ENCODE measurements at regions not wholly inside any gene's neighbourhood (a gene's known extent, or its start where the extent isn't known, plus 50 kb on each side); places are given as distances from the start of the nearest gene placed in this dataset.

DNA sequence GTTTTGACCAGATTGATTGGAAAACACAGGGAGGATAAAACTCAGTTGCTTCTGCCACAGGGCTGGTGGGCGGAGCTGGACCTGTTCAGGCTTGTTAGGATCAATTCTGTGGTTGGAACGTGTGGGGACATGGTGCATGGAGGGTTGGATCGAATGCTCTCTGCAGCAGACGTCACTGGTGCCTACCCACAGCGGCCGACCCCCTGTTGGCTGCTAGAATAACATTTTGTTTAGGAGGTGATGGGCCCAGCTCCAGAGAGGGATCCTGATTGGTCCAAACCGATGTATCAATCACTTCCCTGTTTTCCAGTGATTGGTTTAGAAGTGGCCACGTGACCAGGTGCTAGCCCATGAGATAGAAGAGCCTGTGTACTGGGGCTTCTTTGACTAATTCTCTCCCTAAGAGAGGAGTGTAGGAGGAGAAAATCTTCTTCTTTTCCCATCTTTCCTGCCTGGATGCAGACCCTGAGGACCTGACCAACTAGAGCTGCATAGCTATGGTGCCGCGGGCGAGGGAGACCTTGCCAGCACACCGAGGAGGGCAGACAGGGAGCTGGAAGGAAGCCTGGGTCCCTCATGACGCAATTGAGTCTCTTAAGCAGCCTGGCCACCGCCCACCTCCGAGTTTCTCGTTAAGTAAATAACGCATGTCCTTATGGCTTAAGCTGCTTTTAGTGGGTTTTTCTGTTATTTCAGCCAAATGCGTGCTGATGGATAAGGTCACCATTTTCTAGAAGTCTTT, 163.5 kb downstream of the AACS start:
- Histone ChIP-seq H3K23me2 (ENCODE audit: insufficient read length, low read depth, low read length, poor library complexity, severe bottlenecking) (no peaks in the 10 kb centered on the region), H3K18ac (ENCODE audit: insufficient read length, low read depth, low read length) (no peak overlapping the region), H2BK15ac (ENCODE audit: low read depth, low read length) (no peak overlapping the region), H2BK20ac (ENCODE audit: low read depth, low read length, poor library complexity, severe bottlenecking) (no peak overlapping the region), H3K9ac (ENCODE audit: extremely low read depth, insufficient read length, low read length) (no peak overlapping the region), H2BK12ac (ENCODE audit: insufficient read length, low read depth, low read length) (no peak overlapping the region), H3K27me3 (ENCODE audit: insufficient read depth, low read length) (no peaks in the 10 kb centered on the region), H4K91ac (ENCODE audit: insufficient read length, low read depth, low read length) (no peak overlapping the region), H2BK5ac (ENCODE audit: insufficient read length, low read length) (no peak overlapping the region), H3K4me1 (ENCODE audit: insufficient read depth, low read length) (no peaks in the 10 kb centered on the region), H2AK5ac (ENCODE audit: insufficient read length, low read length) (no peak overlapping the region), H3K14ac (ENCODE audit: insufficient read depth, low read length) (no peak overlapping the region), H3K23ac (ENCODE audit: insufficient read length, low read depth, low read length) (no peak overlapping the region), H3K79me1 (ENCODE audit: insufficient read depth, low read depth, low read length, poor library complexity, severe bottlenecking) (no peaks in the 10 kb centered on the region), H3K27ac (ENCODE audit: insufficient read length, low read depth, low read length) (no peak overlapping the region), H3K4me2 (ENCODE audit: insufficient read depth, insufficient read length, low read length) (no peak overlapping the region), H3K79me2 (ENCODE audit: insufficient read depth, low read length) (peaks cover 2% of the 10 kb centered on the region; the same call in 1 of the 2 replicates), H2BK120ac (ENCODE audit: low read depth, low read length, poor library complexity, severe bottlenecking) (no peak overlapping the region), H2AFZ (ENCODE audit: low read length) (no peak overlapping the region), H4K5ac (ENCODE audit: insufficient read length, low read depth, low read length) (no peak overlapping the region), H3T11ph (ENCODE audit: low read length) (no peak overlapping the region), H3K4ac (ENCODE audit: low read depth, low read length) (no peak overlapping the region), H4K8ac (replicated peaks; ENCODE audit: insufficient read length, low read depth, low read length) (no peak overlapping the region), H3K56ac (ENCODE audit: insufficient read length, low read depth, low read length) (no peak overlapping the region), H3K9me3 (ENCODE audit: control insufficient read depth, low read depth, low read length) (no peaks in the 10 kb centered on the region), H4K20me1 (ENCODE audit: control insufficient read depth, insufficient read depth, insufficient read length) (no peaks in the 10 kb centered on the region)
- Mint-ChIP-seq H3K27ac (0 out of 7 replicates have a peak overlapping the region, but pooled peaks of 1 of the 3 experiments have one; percentile 27), H3K36me3 (ENCODE audit: insufficient read depth in 1 of 3, low read depth in 3 of 3) (peaks cover 0 to 57% (median 0%) of the 10 kb centered on the region in 3 experiments; a peak in 4 of 7 replicates), H3K4me3 (no peak overlapping the region), H3K4me1 (peaks cover 6 to 11% of the 10 kb centered on the region in 2 experiments), H3K27me3 (ENCODE audit: low read depth) (peaks cover 5% of the 10 kb centered on the region), H3K9me3 (no peaks in the 10 kb centered on the region)
- WGBS (ENCODE audit: extremely low coverage, insufficient read length, low lambda C conversion rate) = no CpG with 5 or more reads among the region's 18 CpGs
- DNase-seq = peak; percentile 79
- TF ChIP-seq, protein P1, sequence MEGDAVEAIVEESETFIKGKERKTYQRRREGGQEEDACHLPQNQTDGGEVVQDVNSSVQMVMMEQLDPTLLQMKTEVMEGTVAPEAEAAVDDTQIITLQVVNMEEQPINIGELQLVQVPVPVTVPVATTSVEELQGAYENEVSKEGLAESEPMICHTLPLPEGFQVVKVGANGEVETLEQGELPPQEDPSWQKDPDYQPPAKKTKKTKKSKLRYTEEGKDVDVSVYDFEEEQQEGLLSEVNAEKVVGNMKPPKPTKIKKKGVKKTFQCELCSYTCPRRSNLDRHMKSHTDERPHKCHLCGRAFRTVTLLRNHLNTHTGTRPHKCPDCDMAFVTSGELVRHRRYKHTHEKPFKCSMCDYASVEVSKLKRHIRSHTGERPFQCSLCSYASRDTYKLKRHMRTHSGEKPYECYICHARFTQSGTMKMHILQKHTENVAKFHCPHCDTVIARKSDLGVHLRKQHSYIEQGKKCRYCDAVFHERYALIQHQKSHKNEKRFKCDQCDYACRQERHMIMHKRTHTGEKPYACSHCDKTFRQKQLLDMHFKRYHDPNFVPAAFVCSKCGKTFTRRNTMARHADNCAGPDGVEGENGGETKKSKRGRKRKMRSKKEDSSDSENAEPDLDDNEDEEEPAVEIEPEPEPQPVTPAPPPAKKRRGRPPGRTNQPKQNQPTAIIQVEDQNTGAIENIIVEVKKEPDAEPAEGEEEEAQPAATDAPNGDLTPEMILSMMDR (conservative IDR thresholded peaks at IDR 0.05) = no peak

Data from H9 (cell line).